ENCODE measurements at regions not wholly inside any gene's neighbourhood (a gene's known extent, or its start where the extent isn't known, plus 50 kb on each side); places are given as distances from the start of the nearest gene placed in this dataset.
A peak's percentile ranks its signal among the peaks of the same experiment; 100 is the strongest.

- no peaks in the 10 kb centered on the region for H3K36me3 Mint-ChIP-seq
- H3K9me3 Mint-ChIP-seq, result no peaks in the 10 kb centered on the region
- Histone ChIP-seq H3K4me1 (ENCODE audit: insufficient read depth, low read length) (no peaks in the 10 kb centered on the region), H3K9me3 (ENCODE audit: control insufficient read depth in 1 of 2, low read length in 2 of 2) (no peaks in the 10 kb centered on the region), H3K27me3 (ENCODE audit: insufficient read depth, low read length) (no peaks in the 10 kb centered on the region), H3K36me3 (ENCODE audit: insufficient read depth, low read length) (no peaks in the 10 kb centered on the region), H3K4me3 (ENCODE audit: low read length in 2 of 2) (no peak overlapping the region), H3K27ac (ENCODE audit: low read depth, low read length) (no peak overlapping the region)
- no peak overlapping the region for H3K4me3 Mint-ChIP-seq
- DNase-seq, result no peak
- CTCF ChIA-PET (ENCODE audit: partially characterized antibody), result no interaction called here
- no peak overlapping the region for H3K27ac Mint-ChIP-seq
- H3K27me3 Mint-ChIP-seq, result peaks cover 0 to 5% of the 10 kb centered on the region in 2 donors
- POLR2A ChIA-PET (ENCODE audit: partially characterized antibody), result no interaction called here
- intact Hi-C loops (cut with micrococcal nuclease), result no loop called here
- no peaks in the 10 kb centered on the region for H3K4me1 Mint-ChIP-seq
Observed at GRCh38 chr1:31497601-31498000, 78.7 kb upstream of the TINAGL1 start.

- H3K27ac ChIP-seq (ENCODE audit: low read depth, low read length), result no peak overlapping the region
- Mint-ChIP-seq H3K27ac (no peak overlapping the region), H3K4me1 (no peaks in the 10 kb centered on the region), H3K36me3 (no peaks in the 10 kb centered on the region), H3K9me3 (no peaks in the 10 kb centered on the region), H3K27me3 (peaks cover 3 to 10% of the 10 kb centered on the region in 2 donors), H3K4me3 (no peak overlapping the region)
- intact Hi-C loops (cut with micrococcal nuclease), result no loop called here
- ChIA-PET CTCF (ENCODE audit: partially characterized antibody) (no interaction called here), POLR2A (ENCODE audit: partially characterized antibody) (no interaction called here)
- no peaks in the 10 kb centered on the region for H3K36me3 ChIP-seq (ENCODE audit: insufficient read depth, low read length)
- no peaks in the 10 kb centered on the region for H3K27me3 ChIP-seq (ENCODE audit: insufficient read depth, low read length)
- no peaks in the 10 kb centered on the region for H3K4me1 ChIP-seq (ENCODE audit: insufficient read depth, low read length)
- H3K4me3 ChIP-seq (ENCODE audit: low read length in 2 of 2), result no peak overlapping the region
- no peaks in the 10 kb centered on the region for H3K9me3 ChIP-seq (ENCODE audit: control insufficient read depth in 1 of 2, low read length in 2 of 2)
- no peak for DNase-seq
Observed at GRCh38 chr1:31498376-31499040, 77.8 kb upstream of the TINAGL1 start.

- no peak for DNase-seq
- Mint-ChIP-seq H3K27ac (no peak overlapping the region), H3K4me1 (peaks cover 0 to 13% (median 7%) of the 10 kb centered on the region in 4 donors), H3K9me3 (no peaks in the 10 kb centered on the region), H3K27me3 (peaks cover 6 to 15% of the 10 kb centered on the region in 2 donors), H3K36me3 (no peaks in the 10 kb centered on the region), H3K4me3 (no peak overlapping the region)
- ChIA-PET POLR2A (ENCODE audit: partially characterized antibody) (no interaction called here), CTCF (ENCODE audit: partially characterized antibody) (no interaction called here)
- Histone ChIP-seq H3K27me3 (ENCODE audit: insufficient read depth, low read length) (no peaks in the 10 kb centered on the region), H3K4me1 (ENCODE audit: insufficient read depth, low read length) (peaks cover 3% of the 10 kb centered on the region), H3K4me3 (ENCODE audit: low read length in 2 of 2) (no peak overlapping the region), H3K9me3 (ENCODE audit: control insufficient read depth in 1 of 2, low read length in 2 of 2) (no peaks in the 10 kb centered on the region), H3K27ac (ENCODE audit: low read depth, low read length) (no peak overlapping the region), H3K36me3 (ENCODE audit: insufficient read depth, low read length) (no peaks in the 10 kb centered on the region)
- intact Hi-C loops (cut with micrococcal nuclease), result no loop called here
Observed at GRCh38 chr1:31501505-31501904, 74.8 kb upstream of the TINAGL1 start.

- POLR2A ChIA-PET (ENCODE audit: partially characterized antibody), result no interaction called here
- H3K36me3 ChIP-seq (ENCODE audit: insufficient read depth, low read length), result no peaks in the 10 kb centered on the region
- H3K27ac ChIP-seq (ENCODE audit: low read depth, low read length), result no peak overlapping the region
- H3K4me3 ChIP-seq (ENCODE audit: low read length in 2 of 2), result no peak overlapping the region
- no peaks in the 10 kb centered on the region for H3K9me3 Mint-ChIP-seq
- no peaks in the 10 kb centered on the region for H3K9me3 ChIP-seq (ENCODE audit: control insufficient read depth in 1 of 2, low read length in 2 of 2)
- peaks cover 0 to 14% (median 7%) of the 10 kb centered on the region in 4 donors for H3K4me1 Mint-ChIP-seq
- H3K36me3 Mint-ChIP-seq, result no peaks in the 10 kb centered on the region
- H3K4me3 Mint-ChIP-seq, result no peak overlapping the region
- no peak for DNase-seq
- no peak overlapping the region for H3K27ac Mint-ChIP-seq
- peaks cover 3% of the 10 kb centered on the region for H3K4me1 ChIP-seq (ENCODE audit: insufficient read depth, low read length)
- intact Hi-C loops (cut with micrococcal nuclease), result no loop called here
- CTCF ChIA-PET (ENCODE audit: partially characterized antibody), result no interaction called here
- H3K27me3 Mint-ChIP-seq, result peaks cover 6 to 15% of the 10 kb centered on the region in 2 donors
- no peaks in the 10 kb centered on the region for H3K27me3 ChIP-seq (ENCODE audit: insufficient read depth, low read length)
Observed at GRCh38 chr1:31502253-31502652, 74.1 kb upstream of the TINAGL1 start.

GRCh38 chr1:31502926-31503511 lies 73.3 kb upstream of the TINAGL1 start:
- no peak overlapping the region for H3K4me3 ChIP-seq (ENCODE audit: low read length in 2 of 2)
- no peaks in the 10 kb centered on the region for H3K9me3 ChIP-seq (ENCODE audit: control insufficient read depth in 1 of 2, low read length in 2 of 2)
- Mint-ChIP-seq H3K27ac (peak overlapping the region in 1 of 7 donors; percentile 42), H3K27me3 (peaks cover 6 to 16% of the 10 kb centered on the region in 2 donors), H3K9me3 (no peaks in the 10 kb centered on the region), H3K4me3 (no peak overlapping the region), H3K4me1 (peaks cover 0 to 14% (median 7%) of the 10 kb centered on the region in 4 donors), H3K36me3 (no peaks in the 10 kb centered on the region)
- DNase-seq, result no peak
- intact Hi-C loops (cut with micrococcal nuclease), result no loop called here
- H3K27me3 ChIP-seq (ENCODE audit: insufficient read depth, low read length), result no peaks in the 10 kb centered on the region
- ChIA-PET POLR2A (ENCODE audit: partially characterized antibody) (no interaction called here), CTCF (ENCODE audit: partially characterized antibody) (no interaction called here)
- H3K4me1 ChIP-seq (ENCODE audit: insufficient read depth, low read length), result peaks cover 3% of the 10 kb centered on the region
- H3K27ac ChIP-seq (ENCODE audit: low read depth, low read length), result no peak overlapping the region
- no peaks in the 10 kb centered on the region for H3K36me3 ChIP-seq (ENCODE audit: insufficient read depth, low read length)

- H3K27me3 Mint-ChIP-seq, result peaks cover 6 to 19% of the 10 kb centered on the region in 2 donors
- H3K27ac Mint-ChIP-seq, result no peak overlapping the region
- peaks cover 0 to 14% (median 7%) of the 10 kb centered on the region in 4 donors for H3K4me1 Mint-ChIP-seq
- peaks cover 3% of the 10 kb centered on the region for H3K4me1 ChIP-seq (ENCODE audit: insufficient read depth, low read length)
- no peaks in the 10 kb centered on the region for H3K9me3 ChIP-seq (ENCODE audit: control insufficient read depth in 1 of 2, low read length in 2 of 2)
- intact Hi-C loops (cut with micrococcal nuclease), result no loop called here
- H3K36me3 Mint-ChIP-seq, result no peaks in the 10 kb centered on the region
- H3K27me3 ChIP-seq (ENCODE audit: insufficient read depth, low read length), result no peaks in the 10 kb centered on the region
- H3K4me3 Mint-ChIP-seq, result no peak overlapping the region
- CTCF ChIA-PET (ENCODE audit: partially characterized antibody), result no interaction called here
- H3K27ac ChIP-seq (ENCODE audit: low read depth, low read length), result no peak overlapping the region
- no peak overlapping the region for H3K4me3 ChIP-seq (ENCODE audit: low read length in 2 of 2)
- no peaks in the 10 kb centered on the region for H3K9me3 Mint-ChIP-seq
- POLR2A ChIA-PET (ENCODE audit: partially characterized antibody), result no interaction called here
- DNase-seq, result no peak
- no peaks in the 10 kb centered on the region for H3K36me3 ChIP-seq (ENCODE audit: insufficient read depth, low read length)
Observed at GRCh38 chr1:31503570-31503969, 72.7 kb upstream of the TINAGL1 start.

- Histone ChIP-seq H3K4me1 (ENCODE audit: insufficient read depth, low read length) (peaks cover 3% of the 10 kb centered on the region), H3K9me3 (ENCODE audit: control insufficient read depth in 1 of 2, low read length in 2 of 2) (no peaks in the 10 kb centered on the region), H3K27ac (ENCODE audit: low read depth, low read length) (no peak overlapping the region), H3K4me3 (ENCODE audit: low read length in 2 of 2) (no peak overlapping the region), H3K36me3 (ENCODE audit: insufficient read depth, low read length) (no peaks in the 10 kb centered on the region), H3K27me3 (ENCODE audit: insufficient read depth, low read length) (no peaks in the 10 kb centered on the region)
- ChIA-PET CTCF (ENCODE audit: partially characterized antibody) (no interaction called here), POLR2A (ENCODE audit: partially characterized antibody) (no interaction called here)
- Mint-ChIP-seq H3K36me3 (no peaks in the 10 kb centered on the region), H3K27me3 (peaks cover 6 to 19% of the 10 kb centered on the region in 2 donors), H3K4me3 (no peak overlapping the region), H3K9me3 (no peaks in the 10 kb centered on the region), H3K27ac (no peak overlapping the region), H3K4me1 (peaks cover 0 to 14% (median 7%) of the 10 kb centered on the region in 4 donors)
- DNase-seq, result no peak
- intact Hi-C loops (cut with micrococcal nuclease), result no loop called here
Observed at GRCh38 chr1:31504001-31504400, 72.3 kb upstream of the TINAGL1 start.

All from CD4-positive, alpha-beta memory T cell (primary cell).